ENCODE measurements at regions not wholly inside any gene's neighbourhood (a gene's known extent, or its start where the extent isn't known, plus 50 kb on each side); places are given as distances from the start of the nearest gene placed in this dataset. TPM values are rescaled to one million over a fixed set of nuclear protein-coding genes. Genes with fewer than 3 reads are reported as not detected.

Small RNAs in the stretch of these regions (small RNA-seq; reads per million reads assigned to genes)
- gene RF00017 (ENCODE audit: insufficient read depth), result not detected
